A673 (cell line): ENCODE measurements at regions not wholly inside any gene's neighbourhood (a gene's known extent, or its start where the extent isn't known, plus 50 kb on each side); places are given as distances from the start of the nearest gene placed in this dataset.
A peak's percentile ranks its signal among the peaks of the same experiment; 100 is the strongest.

ENCODE experiments used
- BruUV-seq: library from RNA; stranded (reverse); fragments of 400-500 nt; replicated peaks from 2 replicates; lab custom pipeline; 2021; lab: Mats Ljungman, UMichigan
- CTCF ChIA-PET: fragments of 300-600 bp; sonication (Branson Sonifier 250); formaldehyde crosslinking; loops from one replicate; lab custom pipeline; 2022; ENCODE audit warnings: antibody characterized with exemption; lab: Charles Lee
- POLR2A ChIA-PET: fragments of 300-600 bp; sonication (Branson Sonifier 250); formaldehyde crosslinking; loops from one replicate; lab custom pipeline; 2022; ENCODE audit warnings: antibody characterized with exemption; ENCODE audit not compliant: low non-redundant PET; lab: Charles Lee
- DNase-seq: peaks from one replicate; pipeline ENCODE4 v3.0.0-alpha.2; 2015; ENCODE audit warnings: low spot score
- H3K27ac ChIP-seq: fragments of 200-600 bp; sonication (generic); 2 replicates; pipeline ENCODE4 v1.5.1; 2016; ENCODE audit warnings: mixed run types, low read depth, mild to moderate bottlenecking, mixed read lengths, antibody characterized with exemption, low read length; ENCODE audit not compliant: poor library complexity, severe bottlenecking
- H3K27me3 ChIP-seq: fragments of 200-600 bp; sonication (generic); replicated peaks from 2 replicates; pipeline ENCODE4 v1.6.1; 2017; ENCODE audit warnings: mixed run types, low read depth, mild to moderate bottlenecking, mixed read lengths, antibody characterized with exemption, low read length; ENCODE audit not compliant: insufficient read depth, poor library complexity
- H3K36me3 ChIP-seq: fragments of 200-600 bp; sonication (generic); 2 replicates; pipeline ENCODE4 v1.6.1; 2016; ENCODE audit warnings: mixed run types, mild to moderate bottlenecking, mixed read lengths, antibody characterized with exemption, low read length; ENCODE audit not compliant: insufficient read depth, poor library complexity, severe bottlenecking
- H3K4me1 ChIP-seq: fragments of 200-600 bp; sonication (generic); 2 replicates; pipeline ENCODE4 v1.6.1; 2017; ENCODE audit warnings: mixed run types, mild to moderate bottlenecking, mixed read lengths, antibody characterized with exemption, low read length; ENCODE audit not compliant: insufficient read depth, poor library complexity, severe bottlenecking
- H3K4me3 ChIP-seq: fragments of 200-600 bp; sonication (generic); 2 replicates; pipeline ENCODE4 v1.5.1; 2016; ENCODE audit warnings: low read depth, mixed run types, mild to moderate bottlenecking, mixed read lengths, low read length; ENCODE audit not compliant: poor library complexity, severe bottlenecking
- H3K9me3 ChIP-seq: fragments of 200-600 bp; sonication (generic); 2 replicates; pipeline ENCODE4 v1.6.1; 2016; ENCODE audit warnings: mixed run types, low read depth, mild to moderate bottlenecking, mixed read lengths, antibody characterized with exemption, low read length; ENCODE audit not compliant: poor library complexity, severe bottlenecking
- EZH2 ChIP-seq: fragments of 200-600 bp; sonication (generic); IDR thresholded peaks from 2 replicates; pipeline ENCODE4 v1.6.1; 2017; ENCODE audit warnings: borderline replicate concordance, low read depth, mild to moderate bottlenecking, mixed read lengths, antibody characterized with exemption, low read length; ENCODE audit not compliant: poor library complexity, severe bottlenecking
- intact Hi-C: fragments of 100-400 bp; cut with micrococcal nuclease; formaldehyde crosslinking; loops from one replicate; pipeline ENCODE4 v1.10.0; 2022; ENCODE audit not compliant: unreplicated experiment
- TF ChIP-seq, protein P1 (sequence below): fragments of 300-800, 200-600 bp; sonication (generic); conservative IDR thresholded peaks from 2 replicates; pipeline ENCODE4 v1.5.1; 2017; ENCODE audit warnings: low read depth, mild to moderate bottlenecking, antibody characterized with exemption, low read length, moderate library complexity, mixed read lengths

DNA sequence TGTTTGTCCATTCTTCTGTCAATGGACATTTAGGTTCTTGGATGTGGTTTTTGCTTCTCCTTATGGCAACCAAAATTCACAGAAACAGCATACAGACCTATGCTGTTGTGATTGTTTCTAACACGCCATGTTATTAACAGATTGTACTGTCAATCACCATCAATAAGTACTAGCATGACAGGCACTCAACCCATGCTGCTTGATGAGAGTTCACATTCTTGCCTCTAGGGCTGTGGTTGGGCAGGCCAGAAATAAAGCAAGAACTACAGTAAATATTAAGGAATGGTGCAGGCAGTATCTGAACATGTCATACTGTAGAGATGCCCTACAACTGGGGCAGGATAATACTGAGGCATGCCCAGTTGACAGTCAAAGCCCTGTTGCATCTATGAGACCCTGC, 171.2 kb upstream of the ZFHX3 start:
- DNase-seq = no peak
- no peak for TF ChIP-seq EZH2
- TF ChIP-seq, protein P1, sequence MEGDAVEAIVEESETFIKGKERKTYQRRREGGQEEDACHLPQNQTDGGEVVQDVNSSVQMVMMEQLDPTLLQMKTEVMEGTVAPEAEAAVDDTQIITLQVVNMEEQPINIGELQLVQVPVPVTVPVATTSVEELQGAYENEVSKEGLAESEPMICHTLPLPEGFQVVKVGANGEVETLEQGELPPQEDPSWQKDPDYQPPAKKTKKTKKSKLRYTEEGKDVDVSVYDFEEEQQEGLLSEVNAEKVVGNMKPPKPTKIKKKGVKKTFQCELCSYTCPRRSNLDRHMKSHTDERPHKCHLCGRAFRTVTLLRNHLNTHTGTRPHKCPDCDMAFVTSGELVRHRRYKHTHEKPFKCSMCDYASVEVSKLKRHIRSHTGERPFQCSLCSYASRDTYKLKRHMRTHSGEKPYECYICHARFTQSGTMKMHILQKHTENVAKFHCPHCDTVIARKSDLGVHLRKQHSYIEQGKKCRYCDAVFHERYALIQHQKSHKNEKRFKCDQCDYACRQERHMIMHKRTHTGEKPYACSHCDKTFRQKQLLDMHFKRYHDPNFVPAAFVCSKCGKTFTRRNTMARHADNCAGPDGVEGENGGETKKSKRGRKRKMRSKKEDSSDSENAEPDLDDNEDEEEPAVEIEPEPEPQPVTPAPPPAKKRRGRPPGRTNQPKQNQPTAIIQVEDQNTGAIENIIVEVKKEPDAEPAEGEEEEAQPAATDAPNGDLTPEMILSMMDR = 0 out of 2 replicates have a peak, but pooled peaks have one; percentile 21
- intact Hi-C loops = no loop called here
- no peak overlapping the region for H3K4me3 ChIP-seq
- peaks cover 11% of the 10 kb centered on the region for H3K4me1 ChIP-seq
- H3K36me3 ChIP-seq = no peaks in the 10 kb centered on the region
- POLR2A ChIA-PET = no interaction called here
- CTCF ChIA-PET = no interaction called here
- no peak overlapping the region for H3K27ac ChIP-seq
- BruUV-seq = no TSS peak
- no peaks in the 10 kb centered on the region for H3K27me3 ChIP-seq
- no peaks in the 10 kb centered on the region for H3K9me3 ChIP-seq

GRCh38 chr16:73217654-73218053, 169.7 kb upstream of the ZFHX3 start:
- DNase-seq = no peak
- ChIA-PET CTCF (no interaction called here), POLR2A (no interaction called here)
- no peaks in the 10 kb centered on the region for H3K27me3 ChIP-seq
- no peaks in the 10 kb centered on the region for H3K36me3 ChIP-seq
- H3K27ac ChIP-seq = no peak overlapping the region
- no peaks in the 10 kb centered on the region for H3K9me3 ChIP-seq
- peaks cover 24% of the 10 kb centered on the region for H3K4me1 ChIP-seq
- no peak overlapping the region for H3K4me3 ChIP-seq
- BruUV-seq = no TSS peak
- TF ChIP-seq EZH2 = no peak
- TF ChIP-seq, protein P1 = peak; percentile 48
- intact Hi-C loops = no loop called here

DNA sequence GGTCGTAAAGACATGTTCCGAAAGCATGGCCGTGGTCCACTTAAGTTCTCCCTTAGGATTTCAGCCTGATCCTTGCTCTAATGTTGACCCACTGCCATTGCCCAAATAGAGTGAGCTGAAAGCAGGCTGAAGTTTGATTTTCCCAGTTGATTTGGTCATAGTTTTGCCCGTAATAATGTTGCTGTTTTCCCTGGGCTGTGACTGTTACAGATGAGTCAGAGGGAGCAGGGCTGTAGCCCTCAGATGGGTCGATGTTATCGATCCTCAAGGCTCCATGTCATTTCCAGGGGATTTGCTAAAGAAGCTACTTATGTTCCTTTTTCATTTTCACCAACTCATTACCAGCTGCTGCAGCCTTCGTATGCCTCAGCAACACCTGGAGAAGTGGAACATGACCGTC, 169.0 kb upstream of the ZFHX3 start:
- Histone ChIP-seq H3K36me3 (no peaks in the 10 kb centered on the region), H3K9me3 (no peaks in the 10 kb centered on the region), H3K27ac (no peak overlapping the region), H3K4me3 (no peak overlapping the region), H3K4me1 (peaks cover 24% of the 10 kb centered on the region), H3K27me3 (no peaks in the 10 kb centered on the region)
- BruUV-seq = no TSS peak
- intact Hi-C loops = no loop called here
- no peak for DNase-seq
- TF ChIP-seq EZH2 = no peak
- TF ChIP-seq, protein P1 = no peak
- CTCF ChIA-PET = no interaction called here
- POLR2A ChIA-PET = no interaction called here
